Mammary epithelial cell (primary cell): ENCODE measurements at regions not wholly inside any gene's neighbourhood (a gene's known extent, or its start where the extent isn't known, plus 50 kb on each side); places are given as distances from the start of the nearest gene placed in this dataset.
"Not testable (repeated sequence)": the region's sequence is repeated elsewhere in the genome, so short reads cannot be mapped to it uniquely, and the experiment has no call there.

Experiments
- EZH2 ChIP-seq: IDR thresholded peaks from 2 replicates; pipeline ENCODE4 v1.6.1; 2012; ENCODE audit warnings: low read length, inconsistent platforms, borderline replicate concordance
- TF ChIP-seq, protein P1 (sequence below), 2 donors: IDR thresholded peaks in 1 of 2; conservative IDR thresholded peaks in 1 of 2; 2 replicates each; pipeline ENCODE4 v1.5.1; 2011 to 2012; ENCODE audit warnings: inconsistent platforms in 2 of 2, low read length in 2 of 2, mild to moderate bottlenecking in 2 of 2, control low read depth in 1 of 2, low read depth in 1 of 2; ENCODE audit not compliant: insufficient read depth in 1 of 2; ENCODE audit errors: extremely low read depth in 1 of 2

DNA sequence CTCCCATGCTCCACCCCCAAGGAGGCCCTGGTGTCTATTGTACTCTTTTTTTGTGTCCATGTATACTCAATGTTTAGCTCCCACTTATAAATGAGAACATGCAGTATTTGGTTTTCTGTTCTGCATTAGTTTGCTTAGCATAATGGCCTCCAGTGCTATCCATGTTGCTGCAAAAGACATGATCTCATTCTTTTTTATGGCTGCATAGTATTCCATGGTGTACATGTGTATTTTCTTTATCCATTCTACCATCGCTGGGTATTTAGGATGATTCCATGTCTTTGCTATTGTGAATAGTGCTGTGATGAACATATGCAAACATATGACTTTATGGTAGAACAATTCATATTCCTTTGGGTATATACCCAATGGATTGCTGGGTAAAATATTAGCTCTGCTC, 138.1 kb upstream of the STK26 start:
- TF ChIP-seq, protein P1, sequence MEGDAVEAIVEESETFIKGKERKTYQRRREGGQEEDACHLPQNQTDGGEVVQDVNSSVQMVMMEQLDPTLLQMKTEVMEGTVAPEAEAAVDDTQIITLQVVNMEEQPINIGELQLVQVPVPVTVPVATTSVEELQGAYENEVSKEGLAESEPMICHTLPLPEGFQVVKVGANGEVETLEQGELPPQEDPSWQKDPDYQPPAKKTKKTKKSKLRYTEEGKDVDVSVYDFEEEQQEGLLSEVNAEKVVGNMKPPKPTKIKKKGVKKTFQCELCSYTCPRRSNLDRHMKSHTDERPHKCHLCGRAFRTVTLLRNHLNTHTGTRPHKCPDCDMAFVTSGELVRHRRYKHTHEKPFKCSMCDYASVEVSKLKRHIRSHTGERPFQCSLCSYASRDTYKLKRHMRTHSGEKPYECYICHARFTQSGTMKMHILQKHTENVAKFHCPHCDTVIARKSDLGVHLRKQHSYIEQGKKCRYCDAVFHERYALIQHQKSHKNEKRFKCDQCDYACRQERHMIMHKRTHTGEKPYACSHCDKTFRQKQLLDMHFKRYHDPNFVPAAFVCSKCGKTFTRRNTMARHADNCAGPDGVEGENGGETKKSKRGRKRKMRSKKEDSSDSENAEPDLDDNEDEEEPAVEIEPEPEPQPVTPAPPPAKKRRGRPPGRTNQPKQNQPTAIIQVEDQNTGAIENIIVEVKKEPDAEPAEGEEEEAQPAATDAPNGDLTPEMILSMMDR (conservative IDR thresholded peaks at IDR 0.05 in 1 of 2, IDR thresholded peaks at IDR 0.05 in 1 of 2; ENCODE audit: extremely low read depth in 1 of 2, insufficient read depth in 1 of 2, low read depth in 1 of 2, low read length in 2 of 2) = not testable (repeated sequence)
- not testable (repeated sequence) for TF ChIP-seq EZH2
